A673 (cell line): ENCODE measurements at regions not wholly inside any gene's neighbourhood (a gene's known extent, or its start where the extent isn't known, plus 50 kb on each side); places are given as distances from the start of the nearest gene placed in this dataset.
"Not testable (repeated sequence)": the region's sequence is repeated elsewhere in the genome, so short reads cannot be mapped to it uniquely, and the experiment has no call there.

Experiments used
- BruUV-seq: library from RNA; stranded (reverse); fragments of 400-500 nt; replicated peaks from 2 replicates; lab custom pipeline; 2021; lab: Mats Ljungman, UMichigan
- CTCF ChIA-PET: fragments of 300-600 bp; sonication (Branson Sonifier 250); formaldehyde crosslinking; loops from one replicate; lab custom pipeline; 2022; ENCODE audit warnings: antibody characterized with exemption; lab: Charles Lee
- POLR2A ChIA-PET: fragments of 300-600 bp; sonication (Branson Sonifier 250); formaldehyde crosslinking; loops from one replicate; lab custom pipeline; 2022; ENCODE audit warnings: antibody characterized with exemption; ENCODE audit not compliant: low non-redundant PET; lab: Charles Lee
- DNase-seq: peaks from one replicate; pipeline ENCODE4 v3.0.0-alpha.2; 2015; ENCODE audit warnings: low spot score
- H3K27ac ChIP-seq: fragments of 200-600 bp; sonication (generic); 2 replicates; pipeline ENCODE4 v1.5.1; 2016; ENCODE audit warnings: mixed run types, low read depth, mild to moderate bottlenecking, mixed read lengths, antibody characterized with exemption, low read length; ENCODE audit not compliant: poor library complexity, severe bottlenecking
- H3K27me3 ChIP-seq: fragments of 200-600 bp; sonication (generic); replicated peaks from 2 replicates; pipeline ENCODE4 v1.6.1; 2017; ENCODE audit warnings: mixed run types, low read depth, mild to moderate bottlenecking, mixed read lengths, antibody characterized with exemption, low read length; ENCODE audit not compliant: insufficient read depth, poor library complexity
- H3K36me3 ChIP-seq: fragments of 200-600 bp; sonication (generic); 2 replicates; pipeline ENCODE4 v1.6.1; 2016; ENCODE audit warnings: mixed run types, mild to moderate bottlenecking, mixed read lengths, antibody characterized with exemption, low read length; ENCODE audit not compliant: insufficient read depth, poor library complexity, severe bottlenecking
- H3K4me1 ChIP-seq: fragments of 200-600 bp; sonication (generic); 2 replicates; pipeline ENCODE4 v1.6.1; 2017; ENCODE audit warnings: mixed run types, mild to moderate bottlenecking, mixed read lengths, antibody characterized with exemption, low read length; ENCODE audit not compliant: insufficient read depth, poor library complexity, severe bottlenecking
- H3K4me3 ChIP-seq: fragments of 200-600 bp; sonication (generic); 2 replicates; pipeline ENCODE4 v1.5.1; 2016; ENCODE audit warnings: low read depth, mixed run types, mild to moderate bottlenecking, mixed read lengths, low read length; ENCODE audit not compliant: poor library complexity, severe bottlenecking
- H3K9me3 ChIP-seq: fragments of 200-600 bp; sonication (generic); 2 replicates; pipeline ENCODE4 v1.6.1; 2016; ENCODE audit warnings: mixed run types, low read depth, mild to moderate bottlenecking, mixed read lengths, antibody characterized with exemption, low read length; ENCODE audit not compliant: poor library complexity, severe bottlenecking
- CTCF ChIP-seq: fragments of 300-800, 200-600 bp; sonication (generic); conservative IDR thresholded peaks from 2 replicates; pipeline ENCODE4 v1.5.1; 2017; ENCODE audit warnings: low read depth, mild to moderate bottlenecking, antibody characterized with exemption, low read length, moderate library complexity, mixed read lengths
- EZH2 ChIP-seq: fragments of 200-600 bp; sonication (generic); IDR thresholded peaks from 2 replicates; pipeline ENCODE4 v1.6.1; 2017; ENCODE audit warnings: borderline replicate concordance, low read depth, mild to moderate bottlenecking, mixed read lengths, antibody characterized with exemption, low read length; ENCODE audit not compliant: poor library complexity, severe bottlenecking
- intact Hi-C: fragments of 100-400 bp; cut with micrococcal nuclease; formaldehyde crosslinking; loops from one replicate; pipeline ENCODE4 v1.10.0; 2022; ENCODE audit not compliant: unreplicated experiment

DNA sequence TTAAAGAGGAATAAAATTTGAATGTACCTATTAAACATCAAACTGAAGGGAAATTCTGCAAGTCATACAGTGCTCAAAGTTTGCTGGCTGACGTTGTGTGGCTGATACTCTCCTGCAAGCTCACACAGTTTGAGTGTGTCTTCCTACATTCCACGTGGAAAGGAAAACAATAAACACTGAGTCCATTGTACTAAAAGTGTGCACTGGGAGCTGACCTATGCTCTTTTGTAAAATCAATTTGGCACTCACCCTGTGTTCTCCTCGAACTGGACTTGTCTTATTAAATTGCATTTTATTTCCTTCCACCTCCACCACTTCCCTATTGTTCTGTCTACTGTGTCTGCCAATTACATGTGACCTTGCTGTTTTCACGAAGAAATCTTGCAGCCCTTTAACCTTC is 458.0 kb downstream of the CPS1 start:
- intact Hi-C loops: no loop called here
- ChIA-PET POLR2A (no interaction called here), CTCF (no interaction called here)
- no peaks in the 10 kb centered on the region for H3K27me3 ChIP-seq
- no peak overlapping the region for H3K4me3 ChIP-seq
- TF ChIP-seq CTCF: no peak
- TF ChIP-seq EZH2: no peak
- H3K27ac ChIP-seq: no peak overlapping the region
- H3K4me1 ChIP-seq: no peaks in the 10 kb centered on the region
- H3K9me3 ChIP-seq: no peaks in the 10 kb centered on the region
- no peaks in the 10 kb centered on the region for H3K36me3 ChIP-seq
- BruUV-seq: no TSS peak
- no peak for DNase-seq

DNA sequence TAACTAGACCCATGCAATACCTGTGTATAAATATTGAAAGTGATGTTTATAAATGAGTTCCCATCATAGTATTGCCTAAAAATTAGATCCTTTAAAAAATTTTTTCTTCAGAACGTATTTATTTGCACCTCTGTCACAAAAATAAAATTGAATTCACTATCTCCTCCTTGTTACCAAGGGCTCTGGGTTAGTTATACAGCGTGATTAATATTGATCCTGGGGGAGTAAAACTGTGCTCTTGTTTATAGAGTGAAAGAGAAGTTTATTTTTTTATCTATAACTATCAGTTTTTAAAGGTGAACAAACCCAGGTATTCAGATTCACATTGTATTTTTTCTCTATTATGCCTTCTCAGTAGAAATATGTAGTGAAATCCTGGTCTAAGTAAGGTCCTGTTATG is 458.5 kb downstream of the CPS1 start:
- no peak overlapping the region for H3K27ac ChIP-seq
- no peaks in the 10 kb centered on the region for H3K4me1 ChIP-seq
- no peak for DNase-seq
- BruUV-seq: no TSS peak
- intact Hi-C loops: no loop called here
- H3K27me3 ChIP-seq: no peaks in the 10 kb centered on the region
- CTCF ChIA-PET: no interaction called here
- no peak overlapping the region for H3K4me3 ChIP-seq
- H3K9me3 ChIP-seq: no peaks in the 10 kb centered on the region
- TF ChIP-seq CTCF: no peak
- TF ChIP-seq EZH2: no peak
- no peaks in the 10 kb centered on the region for H3K36me3 ChIP-seq
- POLR2A ChIA-PET: no interaction called here

DNA sequence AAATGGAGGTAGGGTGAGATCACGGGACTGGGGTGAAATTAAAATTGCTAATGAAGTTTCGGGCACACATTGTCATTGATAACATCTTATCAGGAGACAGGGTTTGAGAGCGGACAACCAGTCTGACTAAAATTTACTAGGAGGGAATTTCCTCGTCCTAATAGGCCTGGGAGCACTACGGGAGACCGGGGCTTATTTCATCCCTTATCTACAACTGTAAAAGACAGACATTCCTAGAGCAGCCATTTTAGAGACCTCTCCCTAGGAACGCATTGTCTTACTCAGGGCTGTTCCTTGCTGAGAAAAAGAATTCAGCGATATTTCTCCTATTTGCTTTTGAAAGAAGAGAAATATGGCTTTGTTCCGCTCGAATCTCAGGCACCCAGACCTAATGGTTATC is 468.7 kb downstream of the CPS1 start:
- BruUV-seq, CTCF ChIA-PET: not testable (repeated sequence)

DNA sequence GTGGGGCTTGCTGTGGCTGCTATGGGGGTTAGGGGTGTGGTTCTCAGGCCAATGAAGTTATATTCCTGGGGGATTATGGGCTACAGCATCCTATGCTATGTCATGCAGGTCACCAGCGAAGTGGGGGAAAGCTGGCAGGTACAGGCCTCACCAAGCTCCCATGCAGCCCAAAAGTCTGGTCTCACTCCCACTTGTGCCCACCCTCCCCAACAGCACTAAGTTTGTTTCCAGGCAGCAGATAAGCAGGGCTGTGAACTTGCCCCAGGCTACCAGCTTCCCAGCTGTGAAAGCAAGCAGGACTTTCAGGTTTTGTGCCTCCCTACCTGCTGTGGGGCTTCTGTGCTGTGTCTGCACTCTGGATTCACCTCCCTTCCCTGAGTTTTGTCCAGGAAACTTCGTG is 469.7 kb downstream of the CPS1 start:
- CTCF ChIA-PET: no interaction called here
- BruUV-seq: no TSS peak
- TF ChIP-seq EZH2 (no peak), CTCF (no peak)
- DNase-seq: no peak
- no peak overlapping the region for H3K27ac ChIP-seq
- no peaks in the 10 kb centered on the region for H3K27me3 ChIP-seq
- POLR2A ChIA-PET: no interaction called here
- no peak overlapping the region for H3K4me3 ChIP-seq
- intact Hi-C loops: no loop called here
- no peaks in the 10 kb centered on the region for H3K4me1 ChIP-seq
- H3K36me3 ChIP-seq: no peaks in the 10 kb centered on the region
- peaks cover 13% of the 10 kb centered on the region for H3K9me3 ChIP-seq

More for the DNA sequence above, 468.7 kb downstream of the CPS1 start:
- H3K9me3 ChIP-seq: peaks cover 13% of the 10 kb centered on the region
- H3K36me3 ChIP-seq, H3K4me1 ChIP-seq, H3K27me3 ChIP-seq, H3K4me3 ChIP-seq, DNase-seq, intact Hi-C loops, POLR2A ChIA-PET, H3K27ac ChIP-seq: not testable (repeated sequence)
